HL-60/S4 (cell line): ENCODE measurements at regions not wholly inside any gene's neighbourhood (a gene's known extent, or its start where the extent isn't known, plus 50 kb on each side); places are given as distances from the start of the nearest gene placed in this dataset.

ENCODE experiments used
- in situ Hi-C: fragments of 300-500 bp; cut with MboI; formaldehyde crosslinking; loops from 2 replicates; pipeline ENCODE4 v1.14.3; 2022; ENCODE audit warnings: low sequenced_read_pairs

GRCh38 chr7:25861164-25861496 lies 290.9 kb upstream of the NFE2L3 start:
- in situ Hi-C loops, result no loop called here

DNA sequence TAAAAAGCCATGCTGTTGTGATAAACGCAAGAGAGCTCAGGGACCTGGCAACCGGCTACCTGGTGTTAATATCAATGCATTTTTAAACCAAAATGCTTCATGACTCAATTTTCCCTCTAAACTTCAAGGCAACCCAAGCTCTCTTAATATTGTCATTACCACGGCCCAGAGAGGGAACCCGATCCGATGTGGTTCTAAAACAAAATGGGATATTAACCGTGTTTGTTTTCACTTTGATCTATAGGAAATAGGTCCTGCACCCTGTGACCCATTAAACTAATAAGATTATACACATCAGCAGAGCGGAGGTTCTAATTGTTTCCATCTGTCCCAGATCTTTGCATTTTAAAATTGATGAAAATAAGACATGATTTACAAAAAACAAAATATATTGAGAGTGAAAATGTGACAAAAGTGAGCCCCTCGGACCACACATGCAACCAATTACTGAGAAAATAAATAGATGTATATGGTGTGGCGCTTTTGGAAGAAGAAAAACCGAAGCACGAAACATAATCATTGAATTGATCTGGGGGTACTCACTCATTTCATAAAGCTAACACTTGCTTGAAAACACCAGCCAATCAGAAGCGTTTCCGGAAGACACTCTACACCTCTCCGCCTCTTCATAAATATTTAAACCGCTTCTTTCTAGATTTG lies 290.3 kb upstream of the NFE2L3 start:
- in situ Hi-C loops, result no loop called here

DNA sequence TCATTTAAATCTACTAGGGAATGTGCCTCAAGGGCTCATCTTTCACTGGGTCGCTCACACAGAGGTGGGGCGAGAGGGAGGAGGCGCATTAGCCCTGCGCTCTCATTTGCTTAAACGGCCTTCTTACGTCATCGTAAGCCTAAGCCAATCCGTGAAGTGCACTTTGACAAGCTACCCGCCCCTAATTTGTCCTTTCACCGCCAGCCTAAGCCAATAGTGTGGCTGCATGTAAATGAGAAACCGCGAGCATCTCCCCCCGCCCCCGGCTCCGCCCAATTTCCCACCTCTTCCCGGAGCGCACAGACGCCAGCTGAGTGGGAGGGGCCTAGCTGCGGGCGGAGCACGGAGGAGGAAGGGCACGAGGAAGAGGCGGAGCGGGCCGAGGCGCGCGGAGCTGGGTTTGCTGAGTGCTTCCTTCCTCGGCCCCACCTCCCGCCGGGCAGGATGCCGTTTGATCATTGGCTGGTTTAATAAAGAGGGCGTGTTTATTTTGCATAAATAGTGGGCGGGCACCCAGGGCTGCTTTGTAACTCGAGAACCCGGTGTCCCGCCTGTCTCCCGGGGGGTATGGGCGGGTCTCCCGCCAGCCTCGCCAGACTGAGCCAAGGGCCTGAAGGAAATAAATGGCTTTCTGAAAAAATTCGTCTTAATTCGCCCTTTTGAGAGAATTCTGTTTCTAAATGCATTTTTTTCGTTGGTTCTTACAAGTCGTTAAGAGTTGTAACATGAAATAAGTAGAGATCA lies 289.6 kb upstream of the NFE2L3 start:
- in situ Hi-C loops, result no loop called here

GRCh38 chr7:25863005-25863728 lies 288.8 kb upstream of the NFE2L3 start:
- in situ Hi-C loops, result no loop called here

DNA sequence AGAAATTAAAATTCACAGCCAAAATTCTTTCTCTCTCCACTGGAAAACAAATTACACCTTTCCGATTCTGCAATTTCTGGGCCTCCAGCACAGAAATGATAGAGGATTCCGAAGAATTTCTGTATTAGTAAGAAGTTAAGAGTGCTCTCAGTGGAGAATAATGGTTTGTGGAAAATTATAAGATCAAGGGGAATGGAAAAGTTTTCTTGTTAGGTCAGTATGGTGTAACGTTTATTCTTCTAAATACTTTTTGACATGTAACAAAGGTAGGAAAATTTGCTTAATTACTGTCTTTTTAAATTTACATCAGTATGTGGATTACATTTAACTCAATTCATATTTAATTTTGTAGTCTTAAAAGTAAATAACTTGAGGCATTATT lies 288.3 kb upstream of the NFE2L3 start:
- in situ Hi-C loops, result no loop called here

GRCh38 chr7:25864511-25864910 lies 287.5 kb upstream of the NFE2L3 start:
- in situ Hi-C loops, result no loop called here

DNA sequence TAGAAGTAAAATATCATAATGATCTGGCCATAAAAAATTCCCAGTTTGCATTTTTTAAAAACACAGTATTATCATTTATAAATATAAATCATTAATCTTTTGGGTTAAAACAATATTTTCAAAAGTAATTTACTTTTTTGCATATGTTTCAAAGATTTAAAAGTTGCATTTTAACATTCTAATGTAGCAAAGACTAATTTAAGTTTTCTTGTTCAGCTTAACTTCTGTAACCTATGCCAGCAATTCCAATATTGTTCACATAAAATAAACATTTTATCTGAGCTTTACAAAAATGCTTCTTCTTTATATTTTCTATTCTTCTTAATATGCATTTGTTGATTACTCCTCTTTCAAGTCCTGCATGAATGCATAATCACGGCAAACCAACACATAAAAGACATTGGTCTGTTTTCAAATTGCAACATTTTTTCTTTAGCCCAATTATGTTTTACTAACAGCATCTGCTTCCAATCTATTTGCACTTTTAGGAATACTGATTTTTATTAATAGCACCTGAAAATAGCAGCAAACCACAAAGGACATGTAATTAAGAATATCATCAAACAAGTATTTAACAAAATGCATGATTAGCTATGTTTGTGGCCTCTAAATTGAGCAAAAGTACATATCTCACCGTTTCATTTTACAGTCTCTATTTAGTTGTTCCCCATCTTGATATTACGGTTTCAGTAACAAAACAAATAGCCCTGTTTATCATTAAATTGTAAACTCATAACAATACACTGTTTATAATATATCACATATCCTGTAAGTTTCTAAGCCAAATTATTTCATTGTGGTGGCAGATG lies 286.9 kb upstream of the NFE2L3 start:
- in situ Hi-C loops, result no loop called here

DNA sequence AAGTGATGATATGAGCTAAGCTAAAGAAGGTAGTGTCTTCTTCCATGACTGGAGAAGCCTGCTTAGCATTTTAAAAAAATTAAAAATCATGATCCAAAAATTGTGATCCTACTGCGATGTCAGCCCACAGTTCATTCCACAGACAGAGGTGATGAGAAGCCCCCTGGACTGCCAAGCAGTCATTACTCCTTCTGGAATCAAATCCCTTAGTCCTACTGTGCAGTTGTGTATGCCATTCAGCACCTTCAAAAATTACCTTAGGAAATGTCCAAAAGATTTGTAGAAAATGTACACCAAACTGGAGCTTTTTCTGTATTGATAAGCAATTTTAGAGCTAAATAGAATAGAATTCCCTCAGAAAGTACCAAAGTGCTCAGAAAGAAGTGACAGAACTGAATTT lies 283.5 kb upstream of the NFE2L3 start:
- in situ Hi-C loops, result no loop called here

- in situ Hi-C loops, result no loop called here
These were observed 281.4 kb upstream of the NFE2L3 start for GRCh38 chr7:25870574-25870973.

DNA sequence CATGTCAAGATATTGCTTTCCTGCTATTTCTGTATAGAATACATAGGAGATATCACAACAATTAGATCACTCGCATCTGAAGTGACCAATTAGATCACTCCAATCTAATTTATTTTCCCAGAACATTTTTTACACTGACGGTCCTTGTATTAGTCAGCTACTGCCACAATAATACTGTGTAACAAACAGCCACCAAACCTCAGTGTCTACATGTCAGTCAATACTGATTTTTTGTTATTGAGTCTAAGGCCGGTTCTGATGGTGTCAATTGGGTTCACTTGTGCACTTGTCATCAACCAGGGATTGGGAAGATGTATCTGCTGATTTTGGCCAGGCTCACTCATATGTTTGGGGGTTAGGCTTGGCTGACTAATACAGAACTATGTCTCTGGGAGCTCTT lies 275.9 kb upstream of the NFE2L3 start:
- in situ Hi-C loops, result no loop called here

GRCh38 chr7:25877802-25878789 lies 273.9 kb upstream of the NFE2L3 start:
- in situ Hi-C loops, result no loop called here

DNA sequence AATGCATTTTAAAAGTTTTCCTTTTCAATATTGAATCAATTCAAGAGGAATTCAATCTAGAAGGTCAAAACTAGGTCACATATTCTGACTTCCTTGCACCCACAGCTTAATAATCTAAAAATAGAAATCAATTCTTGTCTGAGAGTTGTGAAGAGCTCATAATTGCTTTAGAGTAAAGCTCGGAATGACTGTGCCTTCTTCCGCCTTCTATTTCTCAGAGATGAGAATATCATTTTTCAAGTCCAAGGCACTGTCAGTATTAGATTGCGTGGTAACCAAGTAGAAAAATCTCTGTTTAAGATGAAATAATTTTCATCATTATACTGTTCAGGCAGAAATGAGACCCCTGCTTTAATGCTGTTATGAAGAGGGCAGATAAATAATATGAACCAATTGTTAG lies 272.2 kb upstream of the NFE2L3 start:
- in situ Hi-C loops, result no loop called here

DNA sequence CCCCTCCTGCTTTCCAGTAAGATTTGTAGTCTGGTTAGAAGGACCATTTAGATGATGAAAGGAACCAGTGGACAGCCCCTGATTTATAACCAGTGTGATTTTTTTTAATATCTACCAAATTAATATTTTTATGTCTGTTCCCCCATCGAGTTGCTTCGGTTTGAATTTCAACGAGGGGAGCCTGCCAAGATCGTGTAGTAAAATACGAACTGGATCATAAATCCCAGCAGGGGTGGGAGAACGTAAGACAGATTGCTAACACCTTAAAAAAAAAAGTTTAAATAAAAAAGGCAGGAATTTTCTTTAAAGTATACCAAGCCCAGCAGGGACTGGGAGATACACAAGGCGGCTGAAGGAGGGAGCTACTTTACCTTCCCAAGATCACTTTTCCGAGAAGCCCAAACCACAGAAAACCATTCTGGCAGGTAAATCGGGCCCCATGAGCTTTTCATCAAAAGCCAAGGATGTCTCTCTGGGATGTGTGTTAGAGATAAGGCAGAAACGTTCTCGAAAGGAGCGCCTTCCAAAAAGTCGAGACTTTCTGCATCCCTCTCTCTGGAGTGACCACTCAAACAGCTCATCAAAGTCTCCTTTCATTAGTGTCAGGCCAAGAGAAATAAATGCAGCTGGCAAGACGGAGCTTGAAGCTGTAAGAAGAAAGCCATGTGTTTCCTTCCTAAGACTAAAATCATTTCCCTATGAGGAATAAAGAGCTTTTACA lies 270.5 kb upstream of the NFE2L3 start:
- in situ Hi-C loops, result no loop called here

DNA sequence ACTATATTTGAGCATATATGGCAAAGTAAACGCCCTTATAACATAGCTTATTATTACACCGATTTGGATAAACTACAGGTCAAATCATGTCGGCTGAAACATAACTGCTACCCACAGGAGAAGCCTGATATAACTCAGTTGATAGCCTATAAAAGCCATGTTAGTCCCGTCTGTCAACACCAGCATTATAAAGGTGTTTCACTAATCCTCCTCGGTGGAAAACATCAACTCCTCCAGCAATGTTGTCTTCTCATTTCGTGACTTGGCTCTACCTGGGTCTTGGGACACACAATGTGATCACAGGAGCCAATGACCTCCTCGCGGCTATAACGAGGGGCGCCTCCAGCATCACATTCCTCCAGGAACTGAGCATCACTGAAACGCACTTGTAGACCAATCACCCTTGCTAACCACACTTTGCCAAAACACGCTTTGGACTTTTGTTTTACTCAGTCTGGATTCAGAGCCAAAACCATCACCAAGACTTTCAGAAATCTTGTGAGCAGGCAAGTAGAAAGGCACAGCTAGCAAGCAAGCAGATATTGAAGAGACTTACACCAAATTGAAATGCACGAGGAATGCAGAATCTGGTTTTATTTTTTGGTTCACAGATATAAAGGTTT lies 269.7 kb upstream of the NFE2L3 start:
- in situ Hi-C loops, result no loop called here

DNA sequence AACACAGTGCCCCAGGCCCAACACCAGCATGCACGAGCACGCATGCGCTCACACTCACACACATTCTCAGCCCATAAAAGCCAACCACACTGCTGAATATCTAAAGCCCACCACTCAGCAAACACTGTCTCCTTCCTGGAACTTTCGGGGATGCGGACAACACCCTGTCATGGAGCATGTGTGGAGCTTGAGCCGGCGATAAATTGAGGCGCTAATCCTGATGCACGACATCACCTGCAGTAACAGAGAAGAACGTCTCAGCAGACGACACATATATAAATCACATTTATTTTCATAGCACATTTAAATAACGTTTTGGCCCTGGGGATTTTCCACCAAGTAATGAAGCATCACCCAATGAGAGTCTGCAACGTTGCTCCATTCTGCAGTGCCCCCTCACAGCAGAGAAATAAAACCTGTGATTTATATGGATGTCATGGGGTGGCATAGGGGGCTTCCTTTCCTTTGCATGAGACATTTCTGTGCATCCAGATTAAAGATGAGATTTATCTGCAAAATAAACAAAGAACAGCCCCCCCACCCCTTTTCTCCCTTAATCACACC lies 267.7 kb upstream of the NFE2L3 start:
- in situ Hi-C loops, result no loop called here

- in situ Hi-C loops, result no loop called here
These were observed 266.9 kb upstream of the NFE2L3 start for GRCh38 chr7:25885057-25885576.

- in situ Hi-C loops, result no loop called here
These were observed 265.4 kb upstream of the NFE2L3 start for GRCh38 chr7:25886387-25887240.

DNA sequence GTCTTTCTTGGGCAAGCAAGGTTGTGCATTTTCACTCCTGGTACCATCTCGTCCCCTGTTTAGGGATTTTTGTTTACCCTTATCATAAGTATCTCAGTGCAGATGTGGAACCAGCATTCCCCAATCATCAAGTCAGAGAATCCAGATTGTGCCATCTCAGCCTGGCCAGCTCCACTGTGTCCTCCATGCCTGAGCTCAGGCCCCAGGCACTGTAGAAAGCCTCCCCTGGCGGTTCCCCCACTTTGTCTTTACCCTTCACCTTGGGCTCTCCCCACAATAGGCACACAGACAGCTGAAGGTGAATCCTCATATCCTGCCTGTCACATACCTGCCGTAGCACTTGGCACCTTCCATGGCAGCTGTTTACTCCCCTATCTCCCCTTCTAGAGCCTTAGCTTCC lies 264.7 kb upstream of the NFE2L3 start:
- in situ Hi-C loops, result no loop called here
